Stimulated activated CD4-positive, alpha-beta T cell treated with anti-CD3 and anti-CD28 coated beads, TNF-alpha, amount 100 ng/mL, for 4 hours (primary cell): ENCODE measurements at regions not wholly inside any gene's neighbourhood (a gene's known extent, or its start where the extent isn't known, plus 50 kb on each side); places are given as distances from the start of the nearest gene placed in this dataset.

ENCODE experiments used
- DNase-seq, 3 experiments: peaks; one replicate each; pipeline ENCODE4 v3.0.0-alpha.2; 2020; ENCODE audit warnings: low read depth in 3 of 3

DNA sequence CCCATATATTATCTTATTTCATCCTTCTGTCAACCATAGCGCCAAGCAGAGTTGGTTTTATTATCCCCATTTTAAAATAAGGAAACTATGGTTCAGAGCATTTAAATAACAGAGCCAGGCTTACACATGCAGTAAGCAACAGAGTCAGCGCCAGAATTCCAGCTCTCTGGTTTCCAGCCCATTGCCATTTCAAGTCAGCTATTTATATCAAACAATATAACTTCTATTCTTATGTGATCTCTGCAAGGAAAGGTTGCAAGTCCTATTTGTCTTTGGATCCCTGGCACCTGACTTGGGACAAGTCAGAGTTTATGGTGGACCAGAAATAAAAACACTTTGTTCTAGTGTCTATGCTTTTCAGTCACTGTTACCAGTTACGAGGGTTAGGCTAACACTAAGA lies 174.1 kb upstream of the EEA1 start:
- DNase-seq = no peak

DNA sequence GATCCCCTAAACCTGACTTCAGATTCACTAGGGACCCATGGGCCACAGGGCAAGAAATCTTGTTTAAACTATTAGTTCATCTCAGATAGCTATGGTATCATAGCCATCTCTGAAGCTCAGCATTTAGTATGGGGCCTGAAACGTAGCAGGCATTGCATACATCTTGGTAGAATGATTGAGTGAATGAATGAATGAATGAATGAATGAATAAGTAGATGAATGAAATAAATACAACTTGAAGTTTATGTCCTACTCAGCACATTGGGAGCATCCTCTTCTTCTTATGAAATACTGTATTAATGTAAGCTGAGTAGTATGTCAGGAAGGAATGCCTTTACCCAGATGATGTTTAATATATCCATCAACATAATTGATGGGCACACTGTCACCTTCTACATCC lies 175.4 kb upstream of the EEA1 start:
- DNase-seq = no peak

DNA sequence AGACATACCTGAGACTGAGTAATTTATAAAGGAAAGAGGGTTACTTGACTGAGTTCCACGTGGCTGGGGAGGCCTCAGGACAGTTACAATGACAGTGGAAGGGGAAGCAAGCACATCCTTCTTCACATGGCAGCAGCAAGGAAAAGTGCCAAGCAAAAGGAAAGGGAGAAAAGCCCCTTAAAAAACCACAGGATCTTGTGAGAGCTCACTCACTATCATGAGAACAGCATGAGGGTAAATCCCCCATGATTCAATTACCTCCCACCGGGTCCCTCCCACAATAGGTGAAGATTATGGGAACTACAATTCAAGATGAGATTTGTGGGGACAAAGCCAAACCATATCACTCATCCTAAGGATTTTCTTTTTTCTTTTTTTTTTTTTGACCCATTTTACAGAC lies 177.8 kb upstream of the EEA1 start:
- DNase-seq = no peak

DNA sequence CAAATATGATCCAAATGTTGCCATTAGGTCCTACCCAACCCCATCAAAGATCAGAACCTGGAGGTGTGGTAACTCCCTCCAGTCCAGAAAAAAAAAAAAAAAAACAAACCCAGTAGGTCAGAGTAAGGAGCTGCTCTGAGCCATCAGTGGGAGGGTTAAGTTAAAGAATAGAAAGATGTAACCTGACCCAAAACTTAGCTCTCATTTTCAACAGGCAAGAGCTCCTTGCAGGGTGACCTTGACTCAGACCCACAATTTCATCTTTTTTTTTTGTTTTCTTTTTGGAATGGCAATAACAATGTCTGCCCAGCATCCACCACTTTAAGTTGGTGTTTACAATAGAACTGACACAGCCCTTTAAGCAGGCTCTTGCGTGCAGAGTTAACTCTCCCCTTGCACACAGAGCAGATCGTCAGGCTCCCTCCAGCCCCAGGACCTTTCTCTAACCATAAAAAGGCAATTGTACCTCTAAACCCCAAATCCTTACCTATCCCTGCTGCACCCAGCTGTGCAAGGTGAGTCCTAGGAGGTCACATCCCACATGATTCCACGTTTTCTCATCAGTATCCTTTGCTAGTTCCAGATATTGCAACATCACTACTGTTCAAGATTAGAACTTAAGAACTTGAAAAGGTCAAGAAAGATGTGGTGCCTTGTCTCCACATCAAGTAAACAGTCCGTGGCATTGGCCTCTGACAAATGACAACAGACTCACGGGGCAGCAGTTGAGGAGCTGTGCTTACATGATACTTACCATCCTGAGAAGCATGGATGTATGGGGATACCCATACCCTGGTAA lies 178.6 kb upstream of the EEA1 start:
- no peak for DNase-seq

DNA sequence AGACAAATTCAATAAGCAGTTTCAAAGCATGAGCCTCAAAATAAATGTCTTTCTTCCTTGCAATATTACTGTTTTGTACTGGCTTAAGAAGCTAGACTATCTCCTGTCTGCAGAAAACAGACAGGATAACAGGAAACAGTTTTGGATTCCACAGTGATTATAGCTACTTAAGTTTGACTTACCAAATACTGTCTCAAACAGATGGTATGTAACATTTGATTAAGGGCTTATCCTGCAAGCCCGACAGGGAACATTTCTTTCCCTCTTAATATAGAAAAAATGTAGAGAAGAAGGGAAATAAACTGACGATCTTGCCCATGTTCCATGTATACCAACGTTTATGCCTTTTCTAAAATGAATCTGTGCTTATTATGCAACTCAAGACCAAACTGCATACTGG lies 179.9 kb upstream of the EEA1 start:
- no peak for DNase-seq

DNA sequence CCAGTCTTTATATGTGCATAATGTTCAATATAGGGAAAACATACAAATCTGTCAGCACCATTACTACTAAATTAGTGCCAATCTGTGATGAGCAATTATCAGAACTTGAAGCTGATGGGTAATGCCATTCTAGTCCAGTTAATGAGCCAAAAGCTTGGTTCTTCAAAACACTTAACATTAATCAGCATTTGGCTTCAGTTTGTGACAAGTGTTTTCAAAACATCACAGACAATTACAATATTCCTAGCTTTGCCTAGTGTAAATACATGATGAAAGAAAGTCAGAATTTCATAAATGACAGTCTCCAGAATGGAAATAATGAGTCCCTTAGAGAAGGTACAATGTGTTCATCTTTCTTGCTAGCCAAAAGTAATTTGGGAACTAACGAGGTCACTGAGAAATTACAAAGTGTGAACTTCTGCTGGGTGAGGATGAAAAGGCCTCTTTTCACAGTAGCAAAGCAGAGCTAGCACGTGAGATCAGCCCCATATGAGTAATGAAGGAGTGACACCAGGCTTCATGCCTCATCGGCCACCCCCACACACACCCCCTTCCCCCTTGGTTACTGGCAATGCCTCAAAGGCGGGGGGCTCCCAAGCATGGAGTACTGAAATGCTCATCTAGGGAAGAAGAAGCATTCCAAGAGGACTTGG lies 180.6 kb upstream of the EEA1 start:
- DNase-seq = no peak

DNA sequence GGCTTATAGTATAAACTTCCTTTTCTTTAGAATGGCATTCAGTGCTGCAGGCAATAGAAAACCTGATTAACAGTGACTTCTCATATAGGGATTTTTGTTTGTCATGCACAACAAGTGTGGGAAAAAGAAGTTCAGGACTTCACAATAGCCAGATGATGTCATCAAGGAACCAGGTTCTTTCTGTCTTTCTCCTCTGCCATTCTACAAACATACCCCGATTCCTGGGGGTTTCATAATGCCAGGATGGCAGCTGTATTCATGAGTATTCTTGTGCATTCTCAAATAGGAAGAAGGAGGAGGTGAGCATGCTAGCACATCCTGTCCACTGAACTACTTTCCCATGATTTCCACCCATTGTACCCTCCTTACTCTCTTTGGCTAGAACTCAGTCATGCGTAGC lies 182.7 kb upstream of the EEA1 start:
- DNase-seq = no peak

DNA sequence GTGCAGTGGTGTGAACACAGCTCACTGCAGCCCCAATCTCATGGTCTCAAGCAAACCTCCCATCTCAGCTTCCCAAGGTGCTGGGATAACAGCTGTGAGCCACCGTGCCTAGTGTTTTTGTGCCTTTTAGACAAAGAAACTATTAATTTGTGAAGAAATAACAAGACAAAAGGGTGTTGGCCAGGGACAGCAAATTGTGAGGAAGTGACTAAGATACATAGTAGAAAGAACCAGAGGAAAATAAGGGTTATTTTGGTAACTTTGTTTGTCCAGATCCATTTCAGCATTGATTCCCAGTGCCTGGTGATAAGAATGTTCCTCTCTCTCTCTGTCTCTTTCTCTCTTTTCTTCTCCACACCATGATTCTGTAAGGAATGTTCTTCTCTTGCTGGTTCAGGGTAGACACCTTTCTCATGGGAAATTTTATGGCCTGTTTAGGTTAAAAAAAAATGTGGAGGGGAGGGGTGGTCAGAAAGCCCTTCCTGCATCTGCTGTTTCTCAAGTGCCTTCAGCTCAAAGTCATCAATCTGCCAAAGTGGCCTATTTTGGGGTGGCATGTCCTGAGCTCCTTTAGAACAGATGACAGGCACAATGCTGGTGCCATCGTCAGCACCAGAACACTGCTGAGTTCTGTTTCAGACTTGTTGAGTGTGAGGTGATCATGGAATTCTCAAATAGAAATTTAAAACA lies 184.4 kb upstream of the EEA1 start:
- DNase-seq = no peak

DNA sequence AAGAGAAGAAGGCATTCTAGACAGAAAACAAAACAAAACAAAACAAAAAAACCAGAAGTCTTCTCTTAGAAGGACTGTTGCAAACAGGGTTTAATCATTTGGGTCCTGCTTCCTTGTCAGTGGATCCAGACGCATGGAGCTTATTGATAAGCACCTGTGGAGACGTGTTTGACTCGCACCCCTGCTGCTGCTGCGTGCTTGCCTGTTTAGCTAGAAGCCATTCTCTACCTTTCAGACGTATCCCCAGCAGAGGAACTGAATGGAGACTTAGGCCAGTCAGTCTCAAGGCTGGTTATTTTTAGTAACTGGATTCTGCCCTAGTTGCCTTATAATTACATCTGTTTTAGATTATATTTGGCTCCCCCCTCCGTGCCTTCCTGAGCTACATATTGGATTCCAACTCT lies 186.1 kb upstream of the EEA1 start:
- DNase-seq = no peak

DNA sequence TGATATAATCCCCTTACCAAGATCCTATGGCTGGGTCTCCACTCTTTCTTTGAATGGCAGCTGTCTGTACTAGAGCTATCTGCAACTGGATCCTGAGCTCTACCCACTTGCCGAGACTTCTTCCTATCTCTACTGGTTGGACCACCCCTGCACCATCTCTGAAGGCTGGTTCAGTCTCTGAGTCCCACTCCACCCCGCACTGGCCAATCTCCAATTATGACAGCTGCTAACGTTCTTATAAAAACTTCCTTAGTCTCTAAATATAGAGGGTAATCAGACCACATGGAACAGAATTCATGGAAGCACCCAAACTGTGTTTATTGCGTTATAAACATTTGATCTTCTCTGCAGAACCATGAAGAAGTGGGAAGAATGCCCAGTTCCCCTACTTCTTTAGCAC lies 186.6 kb upstream of the EEA1 start:
- DNase-seq = no peak

DNA sequence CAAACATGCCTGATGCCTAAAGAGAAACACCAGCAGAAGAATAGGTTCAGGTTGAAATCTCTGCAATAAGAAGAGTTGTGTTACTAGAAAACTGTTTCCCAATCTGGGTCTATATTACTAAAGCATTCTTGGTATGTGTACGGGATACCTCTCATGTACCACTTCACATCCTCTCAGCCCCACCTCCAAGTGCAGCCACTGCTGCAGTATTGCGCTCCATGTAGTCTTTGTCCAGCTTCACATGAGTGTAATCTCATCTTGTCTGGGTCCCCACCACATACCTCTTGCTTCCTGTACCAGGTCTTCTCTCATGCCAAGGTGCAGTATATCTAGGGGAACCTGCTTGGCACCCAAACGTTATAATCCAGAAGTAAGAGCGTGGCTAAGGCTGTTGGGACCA lies 187.5 kb upstream of the EEA1 start:
- DNase-seq = no peak

DNA sequence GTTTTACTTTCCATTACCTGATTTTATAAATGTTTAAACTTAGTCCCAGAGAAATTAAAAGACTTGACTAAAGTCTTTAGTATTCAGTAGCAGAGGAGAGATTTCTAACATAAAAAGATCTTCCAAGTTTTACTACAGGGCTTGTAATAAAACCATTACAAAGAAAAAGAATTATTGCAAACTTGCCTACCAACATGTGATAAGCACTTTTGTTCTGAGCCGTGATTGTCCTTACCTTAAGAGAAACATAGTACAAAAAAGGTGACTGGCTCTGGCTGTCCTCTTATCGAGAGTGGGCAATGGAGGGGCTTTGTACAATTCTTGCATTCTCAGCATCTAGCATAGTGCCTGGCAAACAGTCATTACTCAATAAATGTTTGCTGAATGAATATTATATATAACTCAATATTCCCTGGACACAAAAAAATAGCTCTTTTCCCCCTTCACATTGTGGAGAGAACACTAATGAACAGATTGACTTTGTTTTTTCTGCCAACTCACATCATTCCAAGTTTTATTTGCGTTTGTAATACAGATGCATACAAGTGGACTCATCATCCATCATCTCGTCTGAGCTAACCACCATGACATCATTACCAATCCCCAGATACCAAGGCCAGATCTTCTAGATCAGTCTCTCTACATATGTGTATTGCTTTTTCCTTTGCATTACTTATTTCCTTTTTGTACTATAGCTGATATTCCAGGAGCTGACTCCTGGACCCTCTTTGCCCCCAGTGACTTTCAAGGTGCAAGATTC lies 192.8 kb upstream of the EEA1 start:
- no peak for DNase-seq

DNA sequence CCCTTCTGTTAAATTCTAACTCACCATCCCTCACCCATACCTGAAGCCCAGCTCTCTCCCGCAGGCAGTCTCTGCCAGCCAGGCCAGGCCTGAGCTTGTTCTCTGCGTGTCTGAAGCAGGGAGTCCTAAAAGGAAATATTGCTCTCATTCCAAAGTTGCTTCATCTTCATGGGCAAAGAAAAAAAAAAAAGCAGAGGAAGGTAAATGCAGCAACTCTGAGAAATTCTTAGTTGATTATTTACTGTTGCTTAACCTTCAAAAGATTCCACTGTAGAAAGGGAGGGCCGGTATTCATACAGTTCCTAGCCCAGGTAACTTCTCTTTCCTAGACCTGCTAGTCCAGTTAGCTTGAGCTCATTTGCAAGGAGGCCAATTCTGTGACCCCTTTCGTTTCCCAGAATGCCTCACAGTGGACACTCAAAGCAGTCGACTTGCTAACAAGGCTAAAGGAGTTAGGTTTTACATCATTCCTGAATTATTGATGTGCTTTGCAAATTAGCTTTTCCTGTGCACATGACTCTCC lies 193.5 kb upstream of the EEA1 start:
- DNase-seq = no peak

DNA sequence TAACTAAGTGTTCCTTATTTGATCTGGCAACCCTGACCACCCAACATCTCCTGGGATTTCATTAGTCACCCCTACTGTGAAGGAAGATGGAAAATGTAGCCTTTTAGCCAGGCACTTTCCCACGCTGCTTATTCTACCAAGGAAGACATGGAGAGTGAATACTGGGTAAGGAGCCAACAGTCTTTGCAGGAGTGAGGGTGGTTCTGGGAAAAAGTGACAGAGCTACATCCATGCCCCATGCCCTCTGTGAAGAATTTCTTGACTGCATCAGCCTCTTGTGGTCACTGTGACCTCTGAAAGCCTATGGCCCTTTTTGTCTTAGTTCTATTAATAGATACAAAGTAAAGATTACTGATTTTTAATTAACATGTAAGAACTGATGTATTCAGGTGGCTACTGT lies 196.0 kb upstream of the EEA1 start:
- no peak for DNase-seq

DNA sequence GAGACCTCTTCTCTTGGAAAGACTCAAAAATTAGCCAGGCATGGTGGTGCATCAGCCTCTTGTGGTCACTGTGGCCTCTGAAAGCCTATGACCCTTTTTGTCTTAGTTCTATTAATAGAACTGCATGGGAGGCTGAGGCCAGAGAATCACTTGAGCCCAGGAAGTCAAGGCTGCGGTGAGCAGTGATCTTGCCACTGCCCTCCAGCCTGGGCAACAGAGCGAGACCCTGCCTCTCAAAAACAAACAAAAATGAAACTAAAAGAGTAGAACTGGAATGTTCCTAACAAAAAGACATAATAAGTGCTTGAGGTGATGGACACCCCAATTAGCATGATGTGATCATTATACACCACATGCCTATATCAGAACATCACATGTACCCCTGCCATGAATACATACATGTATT lies 197.0 kb upstream of the EEA1 start:
- DNase-seq = no peak

DNA sequence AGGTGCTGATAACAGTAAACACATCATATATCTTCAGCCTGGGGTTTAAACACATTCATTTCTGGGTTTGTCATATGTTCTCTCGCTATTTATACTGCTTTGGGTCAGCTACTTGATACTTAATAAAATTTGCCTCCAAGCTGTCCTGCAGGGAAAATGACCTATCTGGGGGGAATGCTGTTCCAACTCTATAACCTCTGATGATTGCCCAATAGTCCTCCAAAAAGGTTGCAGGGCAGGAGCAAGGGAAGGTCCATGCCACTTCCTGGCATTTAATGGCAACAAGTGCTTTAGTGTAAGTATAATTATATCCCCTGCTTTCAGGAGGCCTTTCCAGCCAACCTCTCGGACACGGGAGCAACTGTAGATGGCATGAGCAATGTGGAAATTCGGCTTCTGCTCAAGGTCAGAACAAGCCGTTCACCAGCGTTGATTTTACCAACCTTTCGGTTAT lies 198.0 kb upstream of the EEA1 start:
- no peak for DNase-seq

DNA sequence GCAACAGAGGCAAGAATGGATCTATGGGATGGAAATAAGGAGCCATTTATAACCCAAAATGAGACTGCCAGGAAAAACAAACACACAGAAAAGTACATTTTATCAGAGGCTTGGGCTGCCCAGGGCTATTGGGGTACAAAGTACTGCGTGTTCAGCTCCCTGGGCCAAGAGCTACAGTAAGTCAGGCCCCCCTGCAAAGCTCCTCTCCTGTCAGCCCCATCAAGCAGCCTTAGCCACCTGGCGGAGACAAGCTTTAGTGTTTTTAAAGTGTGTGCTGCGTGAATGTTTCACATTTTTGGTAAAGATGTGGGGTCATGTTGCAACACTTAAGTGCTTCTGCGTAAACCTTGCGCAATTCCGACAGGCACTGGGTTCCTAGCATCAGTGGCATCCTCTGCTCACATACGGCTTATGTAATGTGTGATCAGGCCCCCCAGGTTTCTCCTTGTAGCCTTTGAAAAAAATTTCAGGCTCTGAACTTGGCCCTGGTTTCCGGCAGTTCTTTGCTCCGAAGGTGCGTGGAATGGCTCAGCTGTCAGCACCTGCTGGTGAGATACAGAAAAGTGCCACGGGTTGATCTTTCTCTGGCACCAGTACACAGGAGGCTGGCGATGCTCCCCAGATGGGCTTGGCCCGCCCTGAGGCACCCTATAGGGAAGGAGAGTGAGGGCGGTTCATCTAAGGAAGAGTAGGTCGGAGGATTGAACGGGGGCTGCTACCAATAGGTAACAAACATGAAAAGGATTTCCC lies 198.7 kb upstream of the EEA1 start:
- no peak for DNase-seq

DNA sequence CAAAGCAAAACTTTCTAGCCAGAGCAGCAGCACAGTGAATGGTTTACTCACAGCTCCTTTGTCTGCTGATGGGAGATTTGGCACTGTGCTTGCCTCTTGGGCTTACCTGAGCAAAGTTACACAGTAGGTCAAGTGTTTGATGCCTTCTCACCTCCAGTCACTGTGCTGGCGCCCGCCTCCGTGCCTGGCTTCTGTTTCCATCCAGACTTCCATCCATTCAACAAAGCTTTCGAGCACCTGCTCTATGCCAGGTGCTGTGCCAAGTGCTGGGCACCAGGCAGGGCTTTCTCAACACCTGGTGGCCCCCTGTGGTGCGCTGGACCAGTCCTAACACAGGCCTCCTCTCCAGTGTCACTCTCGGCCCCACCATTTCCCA lies 199.2 kb upstream of the EEA1 start:
- no peak for DNase-seq

DNA sequence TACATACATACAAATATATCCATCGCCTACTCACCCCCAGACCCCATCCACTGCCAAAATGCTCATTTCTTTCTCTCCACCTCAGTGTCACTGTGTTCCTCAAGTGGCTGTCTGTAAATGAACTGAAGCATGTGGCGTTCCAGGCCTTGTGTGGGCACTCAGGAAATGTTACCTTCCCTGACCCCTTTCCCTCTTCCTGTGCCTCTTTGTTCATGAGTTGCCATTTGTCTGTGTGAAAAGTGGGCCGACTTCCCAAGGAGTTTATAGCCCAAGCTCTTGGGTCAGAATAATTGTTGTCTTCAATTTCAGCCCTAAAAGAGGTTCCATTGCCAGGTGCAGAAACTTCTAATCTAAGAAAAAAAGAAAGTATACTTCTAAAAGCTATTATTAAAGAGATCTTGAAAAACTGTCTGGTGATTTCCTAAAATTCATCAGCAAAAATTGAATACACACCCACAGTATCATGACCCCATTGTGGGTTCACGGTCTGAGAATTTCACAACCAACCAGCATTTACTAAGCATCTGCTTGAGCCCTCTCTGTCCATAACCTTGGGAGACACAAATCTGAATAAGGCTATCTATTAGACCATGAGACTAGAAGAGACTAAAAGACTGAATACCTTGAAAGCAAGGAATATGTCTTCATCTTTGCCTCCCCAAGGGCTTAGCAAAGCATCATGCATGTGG lies 201.4 kb upstream of the EEA1 start:
- no peak for DNase-seq

DNA sequence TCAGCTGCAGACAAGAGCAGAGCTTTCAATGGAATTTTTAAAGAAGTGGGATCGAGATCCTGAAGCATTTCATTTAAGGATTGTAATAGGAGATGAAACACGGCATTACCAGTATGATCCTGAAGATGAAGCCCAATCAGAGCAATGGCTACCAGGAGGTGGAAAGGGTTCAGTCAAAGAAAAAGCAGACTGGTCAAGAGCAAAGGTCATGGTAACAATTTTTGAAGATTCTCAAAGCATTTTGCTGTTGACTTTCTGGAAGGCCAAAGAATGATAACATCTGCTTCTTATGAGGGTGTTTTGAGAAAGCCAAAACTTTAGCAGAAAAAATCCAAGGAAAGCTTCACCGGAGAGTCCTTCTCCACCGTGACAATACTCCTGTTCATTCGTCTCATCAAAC lies 204.3 kb upstream of the EEA1 start:
- DNase-seq = no peak
